GM06990 (cell line): ENCODE measurements at regions not wholly inside any gene's neighbourhood (a gene's known extent, or its start where the extent isn't known, plus 50 kb on each side); places are given as distances from the start of the nearest gene placed in this dataset.

Experiments used
- DNase-seq: peaks from one replicate; pipeline ENCODE4 v3.0.0-alpha.2; 2011; ENCODE audit not compliant: insufficient read length; ENCODE audit errors: extremely low read depth
- H3K27me3 ChIP-seq: replicated peaks from 2 replicates; pipeline ENCODE4 v1.6.0; 2011; ENCODE audit warnings: low read length; ENCODE audit not compliant: control insufficient read depth, insufficient read depth
- H3K36me3 ChIP-seq: 2 replicates; pipeline ENCODE4 v1.5.1; 2011; ENCODE audit warnings: low read length; ENCODE audit not compliant: control insufficient read depth, insufficient read depth
- H3K4me3 ChIP-seq: replicated peaks from 2 replicates; pipeline ENCODE4 v1.5.1; 2011; ENCODE audit warnings: low read depth, mild to moderate bottlenecking, control low read depth, low read length
- TF ChIP-seq, protein P1 (sequence below): IDR thresholded peaks from 2 replicates; pipeline ENCODE4 v1.5.1; 2011; ENCODE audit warnings: low read length, control low read depth, mild to moderate bottlenecking, inconsistent platforms; ENCODE audit not compliant: insufficient read depth, poor library complexity, severe bottlenecking

DNA sequence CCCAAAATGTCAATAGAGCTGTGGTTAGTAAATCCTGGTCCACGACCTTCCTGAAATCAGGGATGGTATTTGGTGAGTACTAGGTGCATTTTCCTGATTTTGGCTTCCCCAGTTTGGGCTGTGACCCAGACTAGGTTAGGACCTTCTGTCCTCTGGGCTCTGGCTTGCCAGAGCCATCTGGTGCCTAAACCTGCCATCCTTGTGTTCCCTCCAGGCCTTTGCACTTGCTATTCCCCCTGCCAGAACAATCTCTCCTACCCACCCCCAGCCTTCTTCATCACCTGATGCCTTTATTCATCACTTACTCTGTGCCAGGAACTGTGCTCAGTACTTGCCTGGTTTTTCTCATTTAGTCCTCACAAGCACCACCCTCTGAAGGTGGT is 216.7 kb downstream of the RBM19 start:
- no peak for DNase-seq
- Histone ChIP-seq H3K27me3 (no peaks in the 10 kb centered on the region; the same call in 1 of the 2 replicates), H3K36me3 (no peaks in the 10 kb centered on the region), H3K4me3 (no peak overlapping the region)
- TF ChIP-seq, protein P1, sequence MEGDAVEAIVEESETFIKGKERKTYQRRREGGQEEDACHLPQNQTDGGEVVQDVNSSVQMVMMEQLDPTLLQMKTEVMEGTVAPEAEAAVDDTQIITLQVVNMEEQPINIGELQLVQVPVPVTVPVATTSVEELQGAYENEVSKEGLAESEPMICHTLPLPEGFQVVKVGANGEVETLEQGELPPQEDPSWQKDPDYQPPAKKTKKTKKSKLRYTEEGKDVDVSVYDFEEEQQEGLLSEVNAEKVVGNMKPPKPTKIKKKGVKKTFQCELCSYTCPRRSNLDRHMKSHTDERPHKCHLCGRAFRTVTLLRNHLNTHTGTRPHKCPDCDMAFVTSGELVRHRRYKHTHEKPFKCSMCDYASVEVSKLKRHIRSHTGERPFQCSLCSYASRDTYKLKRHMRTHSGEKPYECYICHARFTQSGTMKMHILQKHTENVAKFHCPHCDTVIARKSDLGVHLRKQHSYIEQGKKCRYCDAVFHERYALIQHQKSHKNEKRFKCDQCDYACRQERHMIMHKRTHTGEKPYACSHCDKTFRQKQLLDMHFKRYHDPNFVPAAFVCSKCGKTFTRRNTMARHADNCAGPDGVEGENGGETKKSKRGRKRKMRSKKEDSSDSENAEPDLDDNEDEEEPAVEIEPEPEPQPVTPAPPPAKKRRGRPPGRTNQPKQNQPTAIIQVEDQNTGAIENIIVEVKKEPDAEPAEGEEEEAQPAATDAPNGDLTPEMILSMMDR: no peak

DNA sequence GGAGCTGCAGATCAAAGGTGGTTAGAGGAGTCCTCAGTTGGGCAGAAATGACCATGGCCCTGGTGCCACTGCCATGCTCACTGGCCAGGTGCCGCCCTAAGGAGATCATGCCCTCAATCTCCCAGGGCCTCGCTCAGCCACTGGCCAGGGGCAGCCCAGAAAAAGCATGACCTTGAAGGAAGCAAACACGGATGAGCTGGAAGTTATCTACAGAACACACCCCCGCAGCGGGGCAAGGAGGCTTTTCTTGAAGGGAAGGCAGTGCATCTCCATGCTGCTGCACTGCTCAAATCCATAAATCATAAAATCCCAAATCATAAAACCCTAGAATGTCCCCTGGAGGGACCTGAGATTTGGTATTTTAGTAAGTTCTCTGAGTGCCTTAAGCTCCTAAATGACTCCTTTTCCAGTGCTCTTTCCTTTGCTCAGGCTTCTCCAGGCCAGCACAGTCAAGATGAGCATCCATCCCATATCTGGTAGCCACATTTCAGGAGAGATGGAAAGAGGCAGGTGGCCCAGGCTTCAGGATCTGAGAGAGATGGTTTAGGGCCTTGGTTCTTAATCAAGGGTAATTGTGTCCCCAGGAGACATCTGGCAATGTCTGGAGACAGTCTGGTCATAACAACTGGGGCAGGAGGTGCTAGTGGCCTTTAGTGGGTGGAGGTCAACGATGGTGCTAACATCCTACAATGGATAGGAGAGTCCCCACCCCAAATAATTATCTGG is 217.3 kb downstream of the RBM19 start:
- Histone ChIP-seq H3K4me3 (no peak overlapping the region), H3K36me3 (no peaks in the 10 kb centered on the region), H3K27me3 (no peaks in the 10 kb centered on the region; the same call in 1 of the 2 replicates)
- no peak for DNase-seq
- TF ChIP-seq, protein P1: no peak

DNA sequence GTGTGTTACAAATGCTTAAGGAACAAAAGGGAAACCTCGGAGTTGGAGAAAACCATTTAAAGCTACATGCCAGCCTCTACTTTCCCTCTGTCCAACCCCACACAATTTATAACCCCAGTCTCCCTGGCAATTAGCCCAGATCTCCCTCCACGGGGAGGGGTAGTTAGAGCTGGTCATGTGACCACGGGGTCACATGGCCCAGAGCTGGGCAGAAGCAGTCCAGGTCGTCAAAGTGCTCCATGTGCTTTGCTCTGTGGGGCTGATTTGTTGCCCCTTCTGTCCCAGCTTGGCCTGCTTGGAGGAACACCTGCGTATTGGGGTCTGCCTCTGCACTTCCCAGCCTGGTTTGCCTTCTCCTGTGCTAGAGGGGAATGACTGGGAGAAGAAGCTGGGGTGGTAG is 219.1 kb downstream of the RBM19 start:
- DNase-seq: no peak
- no peak overlapping the region for H3K4me3 ChIP-seq
- H3K27me3 ChIP-seq: no peaks in the 10 kb centered on the region; the same call in 1 of the 2 replicates
- TF ChIP-seq, protein P1: no peak
- H3K36me3 ChIP-seq: no peaks in the 10 kb centered on the region

DNA sequence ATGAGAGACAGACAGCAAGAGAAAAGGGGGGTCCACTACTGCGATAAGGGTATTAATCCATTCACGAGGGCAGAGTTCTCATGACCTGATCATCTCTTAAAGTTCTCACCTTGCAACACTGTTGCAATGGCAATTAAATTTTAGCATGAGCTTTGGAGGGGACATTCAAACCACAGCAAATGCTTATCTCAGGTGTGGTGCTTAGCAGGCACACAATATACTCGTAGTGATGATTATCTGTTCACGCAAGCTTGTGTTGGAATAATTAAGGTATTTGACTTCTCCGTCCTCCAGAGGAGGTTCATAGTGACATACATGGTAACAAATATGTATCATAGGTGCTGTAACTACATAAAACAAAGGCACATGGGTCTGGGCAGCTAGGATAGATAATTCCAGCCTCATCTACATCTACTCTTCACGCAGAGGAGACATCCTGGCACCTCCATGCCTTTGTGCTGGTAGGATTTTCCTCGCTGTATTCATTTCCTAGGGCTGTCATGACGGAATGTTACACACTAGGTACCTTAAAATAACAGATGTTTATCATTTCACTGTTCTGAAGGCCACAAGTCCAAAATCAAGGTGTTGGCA is 221.2 kb downstream of the RBM19 start:
- Histone ChIP-seq H3K36me3 (no peaks in the 10 kb centered on the region), H3K4me3 (no peak overlapping the region), H3K27me3 (no peaks in the 10 kb centered on the region; the same call in 1 of the 2 replicates)
- no peak for DNase-seq
- TF ChIP-seq, protein P1: no peak

DNA sequence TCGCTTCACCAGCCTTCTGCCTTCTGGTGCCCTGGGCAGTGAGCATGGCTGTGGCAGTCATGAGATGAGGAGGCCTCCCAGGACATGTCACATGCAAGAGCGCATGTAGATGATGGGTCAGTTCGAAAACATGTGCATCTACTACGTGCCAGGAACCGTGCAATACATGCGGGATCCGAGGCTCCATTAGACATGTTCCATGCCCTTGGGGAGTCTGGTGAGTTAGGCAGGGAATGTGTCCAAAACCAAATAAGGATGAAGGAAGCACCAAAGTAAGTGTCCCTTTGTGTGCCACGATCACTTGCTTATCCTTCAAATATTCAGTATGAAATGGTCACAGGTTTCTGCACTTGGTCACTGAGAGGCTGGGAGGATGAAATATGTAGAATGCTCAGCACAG is 223.3 kb downstream of the RBM19 start:
- TF ChIP-seq, protein P1: no peak
- Histone ChIP-seq H3K4me3 (no peak overlapping the region), H3K36me3 (no peaks in the 10 kb centered on the region), H3K27me3 (no peaks in the 10 kb centered on the region; the same call in 1 of the 2 replicates)
- DNase-seq: no peak
